Stimulated activated CD8-positive, alpha-beta memory T cell treated with anti-CD3 and anti-CD28 coated beads, Interleukin-12 subunit alpha, Interleukin-12 subunit beta, amount 100 ng/mL, for 1 hour (primary cell): ENCODE measurements at regions not wholly inside any gene's neighbourhood (a gene's known extent, or its start where the extent isn't known, plus 50 kb on each side); places are given as distances from the start of the nearest gene placed in this dataset.
"Not testable (repeated sequence)": the region's sequence is repeated elsewhere in the genome, so short reads cannot be mapped to it uniquely, and the experiment has no call there.

Source experiments
- DNase-seq: peaks from one replicate; pipeline ENCODE4 v3.0.0-alpha.2; 2020; ENCODE audit warnings: low read depth

- no peak for DNase-seq
Measured at GRCh38 chr2:146786396-146786795, 1058.4 kb upstream of the ACVR2A start.

GRCh38 chr2:146785101-146785500 is 1059.7 kb upstream of the ACVR2A start:
- DNase-seq: no peak

- DNase-seq: no peak
Measured at GRCh38 chr2:146784602-146785001, 1060.2 kb upstream of the ACVR2A start.

GRCh38 chr2:146777181-146777580 is 1067.6 kb upstream of the ACVR2A start:
- DNase-seq: no peak

- DNase-seq: no peak
Measured at GRCh38 chr2:146776596-146776995, 1068.2 kb upstream of the ACVR2A start.

- no peak for DNase-seq
Measured at GRCh38 chr2:146771531-146771930, 1073.3 kb upstream of the ACVR2A start.

- DNase-seq: no peak
Measured at GRCh38 chr2:146764301-146764700, 1080.5 kb upstream of the ACVR2A start.

GRCh38 chr2:146762786-146763185 is 1082.0 kb upstream of the ACVR2A start:
- DNase-seq: no peak

GRCh38 chr2:146754606-146755005 is 1090.2 kb upstream of the ACVR2A start:
- DNase-seq: no peak

- DNase-seq: no peak
Measured at GRCh38 chr2:146748046-146748445, 1096.8 kb upstream of the ACVR2A start.

- DNase-seq: no peak
Measured at GRCh38 chr2:146741260-146741659, 1103.6 kb upstream of the ACVR2A start.

- DNase-seq: no peak
Measured at GRCh38 chr2:146734821-146735190, 1110.0 kb upstream of the ACVR2A start.

GRCh38 chr2:146734042-146734820 is 1110.6 kb upstream of the ACVR2A start:
- DNase-seq: no peak

GRCh38 chr2:146730882-146731281 is 1113.9 kb upstream of the ACVR2A start:
- DNase-seq: no peak

- no peak for DNase-seq
Measured at GRCh38 chr2:146721486-146721885, 1123.3 kb upstream of the ACVR2A start.

GRCh38 chr2:146720170-146720569 is 1124.7 kb upstream of the ACVR2A start:
- DNase-seq: no peak

- no peak for DNase-seq
Measured at GRCh38 chr2:146716591-146716990, 1128.2 kb upstream of the ACVR2A start.

- no peak for DNase-seq
Measured at GRCh38 chr2:146709004-146709403, 1135.8 kb upstream of the ACVR2A start.

- DNase-seq: no peak
Measured at GRCh38 chr2:146701183-146701582, 1143.6 kb upstream of the ACVR2A start.

- no peak for DNase-seq
Measured at GRCh38 chr2:146697307-146697706, 1147.5 kb upstream of the ACVR2A start.

GRCh38 chr2:146696787-146697186 is 1148.0 kb upstream of the ACVR2A start:
- DNase-seq: not testable (repeated sequence)

- DNase-seq: no peak
Measured at GRCh38 chr2:146681991-146682390, 1162.8 kb upstream of the ACVR2A start.

GRCh38 chr2:146678516-146678915 is 1166.3 kb upstream of the ACVR2A start:
- no peak for DNase-seq

- no peak for DNase-seq
Measured at GRCh38 chr2:146677280-146677679, 1167.5 kb upstream of the ACVR2A start.
